B cell (primary cell): ENCODE measurements at regions not wholly inside any gene's neighbourhood (a gene's known extent, or its start where the extent isn't known, plus 50 kb on each side); places are given as distances from the start of the nearest gene placed in this dataset.

Source experiments
- CTCF ChIP-seq: fragments of 200-600 bp; IDR thresholded peaks from one replicate; pipeline ENCODE4 v1.8.0; 2022; ENCODE audit warnings: antibody characterized with exemption, mild to moderate bottlenecking
- EZH2 ChIP-seq: IDR thresholded peaks from 2 replicates; pipeline ENCODE4 v1.6.1; 2012; ENCODE audit warnings: borderline replicate concordance, low read depth, mild to moderate bottlenecking, moderate library complexity, low read length; ENCODE audit not compliant: insufficient read depth, poor library complexity, severe bottlenecking

- TF ChIP-seq CTCF (no peak), EZH2 (no peak)
These were observed 295.0 kb downstream of the ZNF536 start for GRCh38 chr19:30667227-30667626.
